ENCODE measurements at regions not wholly inside any gene's neighbourhood (a gene's known extent, or its start where the extent isn't known, plus 50 kb on each side); places are given as distances from the start of the nearest gene placed in this dataset.

- H3K9me2 ChIP-seq (ENCODE audit: insufficient read depth), result no peaks in the 10 kb centered on the region
- no peaks in the 10 kb centered on the region for H3K36me3 Mint-ChIP-seq (ENCODE audit: low read depth)
- H3K4me1 ChIP-seq (ENCODE audit: insufficient read depth), result peaks cover 4% of the 10 kb centered on the region
- H3K27me3 ChIP-seq (ENCODE audit: insufficient read depth), result no peaks in the 10 kb centered on the region
- no peak overlapping the region for H2AFZ ChIP-seq
- H3K36me3 ChIP-seq (ENCODE audit: insufficient read depth), result no peaks in the 10 kb centered on the region
- H3K4me1 Mint-ChIP-seq, result no peaks in the 10 kb centered on the region
- no peak overlapping the region for H3K27ac Mint-ChIP-seq
- H3K4me2 ChIP-seq, result no peak overlapping the region
- H3F3A ChIP-seq (replicated peaks; ENCODE audit: low read depth), result no peaks in the 10 kb centered on the region
- no peak overlapping the region for H3K4me3 Mint-ChIP-seq
- H3K79me2 ChIP-seq (replicated peaks; ENCODE audit: insufficient read depth), result no peaks in the 10 kb centered on the region
- no peak for ATAC-seq
- no peak overlapping the region for H3K4me3 ChIP-seq
- H4K20me1 ChIP-seq (replicated peaks; ENCODE audit: insufficient read depth), result no peaks in the 10 kb centered on the region
- DNase-seq (ENCODE audit: low spot score), result no peak
- no peak overlapping the region for H3K27ac ChIP-seq (ENCODE audit: low read depth)
- peaks cover 8% of the 10 kb centered on the region for H3K9me3 Mint-ChIP-seq
- TF ChIP-seq, protein P1, sequence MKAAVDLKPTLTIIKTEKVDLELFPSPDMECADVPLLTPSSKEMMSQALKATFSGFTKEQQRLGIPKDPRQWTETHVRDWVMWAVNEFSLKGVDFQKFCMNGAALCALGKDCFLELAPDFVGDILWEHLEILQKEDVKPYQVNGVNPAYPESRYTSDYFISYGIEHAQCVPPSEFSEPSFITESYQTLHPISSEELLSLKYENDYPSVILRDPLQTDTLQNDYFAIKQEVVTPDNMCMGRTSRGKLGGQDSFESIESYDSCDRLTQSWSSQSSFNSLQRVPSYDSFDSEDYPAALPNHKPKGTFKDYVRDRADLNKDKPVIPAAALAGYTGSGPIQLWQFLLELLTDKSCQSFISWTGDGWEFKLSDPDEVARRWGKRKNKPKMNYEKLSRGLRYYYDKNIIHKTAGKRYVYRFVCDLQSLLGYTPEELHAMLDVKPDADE (IDR thresholded peaks at IDR 0.05), result no peak
- TF ChIP-seq JUNB (IDR thresholded peaks at IDR 0.05; ENCODE audit: unreplicated experiment) (no peak), STAT1 (IDR thresholded peaks at IDR 0.05; ENCODE audit: unreplicated experiment) (no peak)
- no peaks in the 10 kb centered on the region for H3K27me3 Mint-ChIP-seq (ENCODE audit: insufficient read depth, low read depth, poor library complexity)
Measured at GRCh38 chr16:9328411-9328810, 237.0 kb downstream of the HAPSTR1 start.

DNA sequence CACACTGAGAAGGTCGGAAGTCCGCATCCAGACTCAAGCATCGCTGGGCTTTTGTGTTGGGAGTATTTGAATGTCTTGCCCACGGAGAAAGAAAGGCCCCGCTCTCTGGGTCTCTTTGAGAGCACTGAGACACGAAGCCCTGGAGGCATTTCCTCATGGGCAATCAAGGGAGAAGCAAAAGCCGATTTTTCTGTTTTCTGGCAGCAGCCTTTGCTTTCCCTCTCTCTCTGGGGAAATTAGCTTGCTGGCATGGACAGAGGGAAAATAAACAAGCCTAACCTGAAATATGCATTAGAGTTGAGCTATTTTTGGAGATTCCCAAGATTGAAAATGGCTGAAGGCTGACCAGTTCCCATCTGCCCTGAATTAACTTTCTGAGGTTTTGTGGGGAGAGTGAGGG, 238.7 kb downstream of the HAPSTR1 start:
- ATAC-seq (no peak), DNase-seq (ENCODE audit: low spot score) (no peak)
- Histone ChIP-seq H3K27ac (ENCODE audit: low read depth) (no peak overlapping the region), H3K4me3 (no peak overlapping the region), H3F3A (replicated peaks; ENCODE audit: low read depth) (no peaks in the 10 kb centered on the region), H3K79me2 (replicated peaks; ENCODE audit: insufficient read depth) (no peaks in the 10 kb centered on the region), H3K36me3 (ENCODE audit: insufficient read depth) (no peaks in the 10 kb centered on the region), H3K4me1 (ENCODE audit: insufficient read depth) (no peaks in the 10 kb centered on the region), H3K27me3 (ENCODE audit: insufficient read depth) (no peaks in the 10 kb centered on the region), H3K9me2 (ENCODE audit: insufficient read depth) (no peaks in the 10 kb centered on the region), H3K4me2 (no peak overlapping the region), H2AFZ (no peak overlapping the region), H4K20me1 (replicated peaks; ENCODE audit: insufficient read depth) (no peaks in the 10 kb centered on the region)
- no peak overlapping the region for H3K4me3 Mint-ChIP-seq
- H3K36me3 Mint-ChIP-seq (ENCODE audit: low read depth), result no peaks in the 10 kb centered on the region
- no peaks in the 10 kb centered on the region for H3K4me1 Mint-ChIP-seq
- H3K9me3 Mint-ChIP-seq, result peaks cover 8% of the 10 kb centered on the region
- no peak overlapping the region for H3K27ac Mint-ChIP-seq
- peaks cover 2% of the 10 kb centered on the region for H3K27me3 Mint-ChIP-seq (ENCODE audit: insufficient read depth, low read depth, poor library complexity)
- TF ChIP-seq EZH2phosphoT487 (IDR thresholded peaks at IDR 0.05; ENCODE audit: unreplicated experiment), result no peak

DNA sequence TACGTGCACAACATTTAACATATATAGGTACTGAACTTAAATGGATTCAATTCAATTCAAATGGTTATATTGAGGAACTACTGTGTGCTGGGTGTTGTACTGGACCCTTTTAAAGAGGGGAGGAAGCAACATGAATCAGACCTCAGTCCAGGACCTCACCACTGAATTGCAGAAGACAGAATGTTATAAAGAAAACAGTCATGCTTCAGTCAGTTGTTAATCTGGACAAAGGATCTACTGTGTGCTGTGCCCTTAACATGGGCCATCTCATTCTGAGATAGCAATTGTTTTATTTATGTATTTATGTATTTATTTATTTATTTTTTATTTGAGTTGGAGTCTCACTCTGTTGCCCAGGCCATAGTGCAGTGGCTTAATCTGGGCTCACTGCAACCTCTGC, 240.1 kb downstream of the HAPSTR1 start:
- H3K4me1 ChIP-seq (ENCODE audit: insufficient read depth), result no peaks in the 10 kb centered on the region
- no peaks in the 10 kb centered on the region for H3K36me3 Mint-ChIP-seq (ENCODE audit: low read depth)
- no peaks in the 10 kb centered on the region for H3K79me2 ChIP-seq (replicated peaks; ENCODE audit: insufficient read depth)
- H3K4me2 ChIP-seq, result no peak overlapping the region
- no peaks in the 10 kb centered on the region for H3K9me2 ChIP-seq (ENCODE audit: insufficient read depth)
- H3K36me3 ChIP-seq (ENCODE audit: insufficient read depth), result no peaks in the 10 kb centered on the region
- H3K27ac ChIP-seq (ENCODE audit: low read depth), result no peak overlapping the region
- no peak for ATAC-seq
- no peaks in the 10 kb centered on the region for H4K20me1 ChIP-seq (replicated peaks; ENCODE audit: insufficient read depth)
- H3K27ac Mint-ChIP-seq, result no peak overlapping the region
- no peaks in the 10 kb centered on the region for H3K4me1 Mint-ChIP-seq
- H3F3A ChIP-seq (replicated peaks; ENCODE audit: low read depth), result no peaks in the 10 kb centered on the region
- H3K27me3 ChIP-seq (ENCODE audit: insufficient read depth), result no peaks in the 10 kb centered on the region
- no peak overlapping the region for H3K4me3 ChIP-seq
- DNase-seq (ENCODE audit: low spot score), result no peak
- peaks cover 8% of the 10 kb centered on the region for H3K9me3 Mint-ChIP-seq
- peaks cover 2% of the 10 kb centered on the region for H3K27me3 Mint-ChIP-seq (ENCODE audit: insufficient read depth, low read depth, poor library complexity)
- H2AFZ ChIP-seq, result no peak overlapping the region
- no peak overlapping the region for H3K4me3 Mint-ChIP-seq
- TF ChIP-seq CTCF (conservative IDR thresholded peaks at IDR 0.05; ENCODE audit: low read depth in 2 of 2) (no peak), ZNF114 (CRISPR knock-in tag; IDR thresholded peaks at IDR 0.05) (no peak), JUNB (IDR thresholded peaks at IDR 0.05; ENCODE audit: unreplicated experiment) (no peak), ZNF331 (CRISPR knock-in tag; IDR thresholded peaks at IDR 0.05; ENCODE audit: low read depth) (no peak)
- TF ChIP-seq, protein P1 (IDR thresholded peaks at IDR 0.05), result no peak
